A549 (cell line): ENCODE measurements at regions not wholly inside any gene's neighbourhood (a gene's known extent, or its start where the extent isn't known, plus 50 kb on each side); places are given as distances from the start of the nearest gene placed in this dataset.

Source experiments
- CEBPB ChIP-seq, 2 experiments: fragments of >200 bp in 1 of 2; sonication (Bioruptor Twin) in 1 of 2; formaldehyde crosslinking in 1 of 2; IDR thresholded peaks; 2 replicates each; pipeline ENCODE4 v1.6.1; 2012 to 2016
- CHD4 ChIP-seq: fragments of 200-600 bp; sonication (generic); IDR thresholded peaks from 2 replicates; pipeline ENCODE4 v1.6.1; 2016; ENCODE audit warnings: antibody characterized with exemption, mild to moderate bottlenecking, borderline replicate concordance
- CTCF ChIP-seq: fragments of >200 bp; sonication (Bioruptor Twin); formaldehyde crosslinking; IDR thresholded peaks from 3 replicates; pipeline ENCODE4 v1.5.1; 2016
- EP300 ChIP-seq, 2 experiments: fragments of >200 bp; sonication (Bioruptor Twin); formaldehyde crosslinking; IDR thresholded peaks; 2 replicates in 1 of 2; 3 replicates in 1 of 2; pipeline ENCODE4 v1.6.1; 2016 to 2017
- FOSB ChIP-seq: fragments of 250-450 bp; sonication (Bioruptor Pico); IDR thresholded peaks from 2 replicates; pipeline ENCODE4 v1.5.0; 2020; ENCODE audit warnings: mild to moderate bottlenecking, moderate library complexity
- JUN ChIP-seq, 2 experiments: fragments of >200 bp; sonication (Bioruptor Twin); formaldehyde crosslinking; IDR thresholded peaks; 2 replicates in 1 of 2; 3 replicates in 1 of 2; pipeline ENCODE4 v1.6.1; 2016 to 2017
- JUNB ChIP-seq: fragments of >200 bp; sonication (Bioruptor Twin); formaldehyde crosslinking; IDR thresholded peaks from 2 replicates; pipeline ENCODE4 v1.6.1; 2016
- MAX ChIP-seq: IDR thresholded peaks from 2 replicates; pipeline ENCODE4 v1.6.1; 2012
- RAD21 ChIP-seq, 2 experiments: fragments of >200 bp in 1 of 2; sonication (Bioruptor Twin) in 1 of 2; formaldehyde crosslinking in 1 of 2; IDR thresholded peaks in 1 of 2; conservative IDR thresholded peaks in 1 of 2; 2 replicates in 1 of 2; 3 replicates in 1 of 2; pipeline ENCODE4 v1.6.1; 2012 to 2018; ENCODE audit warnings: inconsistent platforms in 1 of 2
- SMC3 ChIP-seq: fragments of >200 bp; sonication (Bioruptor Twin); formaldehyde crosslinking; IDR thresholded peaks from 3 replicates; pipeline ENCODE4 v1.6.1; 2018; ENCODE audit warnings: inconsistent platforms
- ZC3H11A ChIP-seq: fragments of 450-650 bp; IDR thresholded peaks from 2 replicates; pipeline ENCODE4 v1.6.1; 2014; ENCODE audit warnings: antibody characterized with exemption, mild to moderate bottlenecking

GRCh38 chr6:21491955-21492354 is 101.6 kb upstream of the SOX4 start:
- TF ChIP-seq SMC3 (no peak), JUN (IDR thresholded peaks at IDR 0.05) (no peak), CTCF (no peak), EP300 (IDR thresholded peaks at IDR 0.05) (no peak), ZC3H11A (no peak), FOSB (CRISPR knock-in tag) (no peak), CEBPB (IDR thresholded peaks at IDR 0.05) (no peak), JUNB (no peak), RAD21 (conservative IDR thresholded peaks at IDR 0.05 in 1 of 2, IDR thresholded peaks at IDR 0.05 in 1 of 2) (no peak), CHD4 (no peak), MAX (no peak)
